HG02623 (cell line): ENCODE measurements at regions not wholly inside any gene's neighbourhood (a gene's known extent, or its start where the extent isn't known, plus 50 kb on each side); places are given as distances from the start of the nearest gene placed in this dataset.

Source experiments
- ATAC-seq: cut with Tn5 transposase; IDR thresholded peaks from one replicate; pipeline ENCODE4 v1.9.1; 2021; ENCODE audit warnings: moderate library complexity; ENCODE audit not compliant: unreplicated experiment

GRCh38 chr2:236671896-236672562 lies 102.4 kb downstream of the ACKR3 start:
- no peak for ATAC-seq

- no peak for ATAC-seq
These were observed 103.0 kb downstream of the ACKR3 start for GRCh38 chr2:236672606-236673005.

GRCh38 chr2:236673126-236673822 lies 103.6 kb downstream of the ACKR3 start:
- no peak for ATAC-seq

- ATAC-seq: no peak
These were observed 104.2 kb downstream of the ACKR3 start for GRCh38 chr2:236673823-236674185.

GRCh38 chr2:236674238-236674637 lies 104.6 kb downstream of the ACKR3 start:
- no peak for ATAC-seq

- ATAC-seq: no peak
These were observed 105.0 kb downstream of the ACKR3 start for GRCh38 chr2:236674646-236675045.

GRCh38 chr2:236675051-236675450 lies 105.4 kb downstream of the ACKR3 start:
- ATAC-seq: no peak

GRCh38 chr2:236675526-236675925 lies 105.9 kb downstream of the ACKR3 start:
- no peak for ATAC-seq

GRCh38 chr2:236676136-236676873 lies 106.7 kb downstream of the ACKR3 start:
- ATAC-seq: no peak

- ATAC-seq: no peak
These were observed 107.7 kb downstream of the ACKR3 start for GRCh38 chr2:236677368-236677767.

- ATAC-seq: no peak
These were observed 108.8 kb downstream of the ACKR3 start for GRCh38 chr2:236678307-236678975.

- ATAC-seq: no peak
These were observed 110.5 kb downstream of the ACKR3 start for GRCh38 chr2:236679884-236680860.

GRCh38 chr2:236682651-236683422 lies 113.2 kb downstream of the ACKR3 start:
- ATAC-seq: no peak

- no peak for ATAC-seq
These were observed 115.1 kb downstream of the ACKR3 start for GRCh38 chr2:236684504-236685256.

- ATAC-seq: no peak
These were observed 115.7 kb downstream of the ACKR3 start for GRCh38 chr2:236685361-236685760.

- no peak for ATAC-seq
These were observed 116.4 kb downstream of the ACKR3 start for GRCh38 chr2:236685979-236686520.

GRCh38 chr2:236686561-236686960 lies 116.9 kb downstream of the ACKR3 start:
- no peak for ATAC-seq

GRCh38 chr2:236687296-236687965 lies 117.8 kb downstream of the ACKR3 start:
- no peak for ATAC-seq
